Immature natural killer cell (primary cell): ENCODE measurements at regions not wholly inside any gene's neighbourhood (a gene's known extent, or its start where the extent isn't known, plus 50 kb on each side); places are given as distances from the start of the nearest gene placed in this dataset.

ENCODE experiments used
- DNase-seq, 3 donors: peaks; one replicate each; pipeline ENCODE4 v3.0.0; 2022; ENCODE audit warnings: mixed read lengths in 1 of 3
- H3K27ac Mint-ChIP-seq, 6 donors: one replicate each; pipeline ENCODE4 v1.8.0; 2020; ENCODE audit warnings: mixed read lengths in 6 of 6, mild to moderate bottlenecking in 5 of 6, inconsistent platforms in 4 of 6, moderate library complexity in 3 of 6
- H3K27me3 Mint-ChIP-seq, 3 donors: one replicate each; pipeline ENCODE4 v1.8.0; 2020 to 2021; ENCODE audit warnings: low read depth in 3 of 3, mild to moderate bottlenecking in 3 of 3, mixed read lengths in 3 of 3, moderate library complexity in 3 of 3, inconsistent platforms in 1 of 3
- H3K36me3 Mint-ChIP-seq, 3 donors: one replicate each; pipeline ENCODE4 v1.8.0; 2020; ENCODE audit warnings: mixed read lengths in 3 of 3, inconsistent platforms in 2 of 3, mild to moderate bottlenecking in 2 of 3
- H3K4me1 Mint-ChIP-seq, 2 donors: one replicate each; pipeline ENCODE4 v1.8.0; 2020; ENCODE audit warnings: inconsistent platforms in 2 of 2, mild to moderate bottlenecking in 2 of 2, mixed read lengths in 2 of 2, moderate library complexity in 1 of 2
- H3K4me3 Mint-ChIP-seq, 5 donors: one replicate each; pipeline ENCODE4 v1.8.0; 2020; ENCODE audit warnings: mild to moderate bottlenecking in 5 of 5, mixed read lengths in 5 of 5, inconsistent platforms in 3 of 5, moderate library complexity in 3 of 5
- H3K9me3 Mint-ChIP-seq, 6 donors: one replicate each; pipeline ENCODE4 v1.8.0; 2020; ENCODE audit warnings: mild to moderate bottlenecking in 6 of 6, mixed read lengths in 6 of 6, inconsistent platforms in 4 of 6, moderate library complexity in 3 of 6

DNA sequence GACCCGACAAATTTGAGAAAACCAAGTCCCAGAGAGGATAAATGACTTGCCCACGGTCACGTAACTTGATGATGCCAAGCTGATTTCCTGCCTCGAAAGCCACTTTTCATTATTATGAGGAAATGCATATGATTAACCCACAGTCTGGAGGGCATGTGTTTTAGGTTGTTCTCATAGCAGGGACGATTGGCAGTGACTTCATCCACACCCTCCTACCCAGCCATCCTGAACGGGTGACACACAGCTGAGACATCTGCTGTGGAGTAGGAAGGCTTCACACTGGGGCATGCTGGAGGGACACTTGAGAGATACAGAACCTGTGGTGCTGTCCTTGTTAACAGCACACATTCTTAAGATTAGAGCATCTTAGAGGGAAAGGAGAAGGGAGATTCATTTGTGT, 65.4 kb upstream of the WDFY2 start:
- Mint-ChIP-seq H3K27me3 (peaks cover 0 to 3% (median 3%) of the 10 kb centered on the region in 3 donors), H3K27ac (peak overlapping the region in 5 of 6 donors; percentile 3 to 82 (median 61)), H3K9me3 (no peaks in the 10 kb centered on the region), H3K36me3 (no peaks in the 10 kb centered on the region), H3K4me3 (no peak overlapping the region), H3K4me1 (peaks cover 13 to 35% of the 10 kb centered on the region in 2 donors)
- DNase-seq: peak; percentile 11 to 26 (median 19)

DNA sequence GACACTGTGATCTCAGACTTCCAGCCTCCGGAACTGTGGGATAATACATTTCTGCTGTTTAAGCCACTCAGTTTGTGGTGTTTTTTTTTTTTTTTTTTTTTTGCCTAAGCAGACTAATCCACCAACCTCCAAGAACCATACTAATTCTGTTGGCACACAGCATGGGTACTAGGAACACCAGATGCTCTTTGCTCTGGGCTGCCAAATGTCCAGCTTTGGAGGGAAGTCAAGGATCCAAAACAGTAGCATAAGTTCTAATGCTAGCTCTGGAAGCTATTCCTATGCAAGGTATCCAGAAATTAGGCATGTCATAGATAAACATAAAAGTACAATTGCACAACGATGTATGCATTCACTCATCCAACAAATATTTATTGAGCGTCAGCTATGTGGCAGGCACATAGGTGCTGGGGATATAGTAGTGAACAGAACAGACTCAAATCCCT, 64.5 kb upstream of the WDFY2 start:
- no peaks in the 10 kb centered on the region for H3K9me3 Mint-ChIP-seq
- H3K27me3 Mint-ChIP-seq: peaks cover 0 to 3% (median 3%) of the 10 kb centered on the region in 3 donors
- no peak overlapping the region for H3K4me3 Mint-ChIP-seq
- DNase-seq: no peak
- peak overlapping the region in 2 of 6 donors; percentile 1 to 78 for H3K27ac Mint-ChIP-seq
- H3K36me3 Mint-ChIP-seq: no peaks in the 10 kb centered on the region
- peaks cover 13 to 35% of the 10 kb centered on the region in 2 donors for H3K4me1 Mint-ChIP-seq

DNA sequence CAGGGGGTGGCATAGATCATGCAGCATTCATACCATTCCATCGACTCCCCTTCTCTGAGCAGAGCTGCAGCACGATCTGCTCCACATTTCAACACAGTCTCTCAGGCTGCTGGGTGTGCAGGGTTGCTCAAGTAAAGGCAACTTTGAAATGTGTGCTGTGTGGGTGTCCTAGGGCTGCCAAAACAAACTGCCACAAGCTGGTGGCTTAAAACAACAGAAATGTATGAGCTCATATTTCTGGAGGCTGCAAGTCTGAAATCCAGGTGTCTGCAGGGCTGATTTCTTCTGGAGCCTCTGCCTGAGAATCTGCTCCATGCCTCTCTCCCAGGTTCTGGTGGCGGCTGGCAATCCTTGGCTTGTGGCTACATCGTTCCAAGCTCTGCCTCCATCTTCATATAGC, 63.7 kb upstream of the WDFY2 start:
- no peaks in the 10 kb centered on the region for H3K36me3 Mint-ChIP-seq
- H3K4me1 Mint-ChIP-seq: peaks cover 13 to 35% of the 10 kb centered on the region in 2 donors
- DNase-seq: no peak
- H3K4me3 Mint-ChIP-seq: no peak overlapping the region
- H3K9me3 Mint-ChIP-seq: no peaks in the 10 kb centered on the region
- H3K27ac Mint-ChIP-seq: peak overlapping the region in 3 of 6 donors; percentile 1 to 83 (median 47)
- peaks cover 0 to 3% (median 3%) of the 10 kb centered on the region in 3 donors for H3K27me3 Mint-ChIP-seq

DNA sequence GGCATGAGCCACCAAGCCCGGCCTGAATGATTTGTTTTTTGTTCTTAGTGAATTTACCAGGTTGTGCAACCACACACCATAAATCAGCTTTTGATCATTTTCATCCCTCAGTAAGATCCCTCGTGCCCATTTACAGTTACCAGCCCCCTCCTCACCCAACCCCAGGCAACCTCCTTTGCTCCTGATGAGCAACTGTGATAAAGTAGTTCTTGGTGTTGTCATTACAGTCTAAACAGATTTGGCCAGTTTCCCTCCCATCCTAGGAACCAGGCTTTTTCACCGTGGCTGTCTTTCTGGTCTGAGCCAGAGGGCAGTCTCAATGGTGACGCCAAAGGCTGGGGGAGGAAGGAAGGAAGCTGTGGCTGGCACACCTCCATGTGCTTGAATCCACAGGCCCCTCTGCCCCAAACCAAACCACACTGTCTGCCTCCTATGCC, 61.2 kb upstream of the WDFY2 start:
- H3K4me1 Mint-ChIP-seq: peaks cover 13 to 34% of the 10 kb centered on the region in 2 donors

DNA sequence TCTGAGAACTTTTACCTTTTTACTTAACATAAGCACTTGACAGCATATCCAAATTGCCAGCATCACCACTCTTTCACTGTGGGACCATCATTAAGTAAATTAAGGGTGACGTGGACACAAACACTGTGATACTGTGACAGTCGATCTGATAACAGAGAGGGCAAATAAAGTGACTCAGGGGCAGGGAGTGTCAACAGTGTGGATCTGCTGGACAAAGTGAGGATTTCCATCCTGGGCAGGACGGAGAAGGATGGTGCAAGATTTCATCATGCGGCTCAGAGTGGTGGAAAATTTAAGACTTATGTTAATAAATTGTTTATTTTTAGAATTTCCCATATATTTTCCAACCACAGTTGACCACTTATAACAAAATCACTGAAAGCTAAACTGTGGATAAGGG, 60.0 kb upstream of the WDFY2 start:
- Mint-ChIP-seq H3K9me3 (no peaks in the 10 kb centered on the region), H3K36me3 (peaks cover 0 to 3% (median 0%) of the 10 kb centered on the region in 3 donors), H3K27ac (no peak overlapping the region), H3K4me3 (no peak overlapping the region), H3K27me3 (peaks cover 2 to 3% (median 3%) of the 10 kb centered on the region in 3 donors), H3K4me1 (peaks cover 6 to 22% of the 10 kb centered on the region in 2 donors)
- DNase-seq: no peak

More for the DNA sequence above, 61.2 kb upstream of the WDFY2 start:
- Mint-ChIP-seq H3K27ac (peak overlapping the region; percentile 81 to 97 (median 90)), H3K27me3 (peaks cover 2 to 3% (median 3%) of the 10 kb centered on the region in 3 donors), H3K4me3 (peak overlapping the region; percentile 66 to 81 (median 78)), H3K9me3 (no peaks in the 10 kb centered on the region), H3K36me3 (peaks cover 0 to 3% (median 0%) of the 10 kb centered on the region in 3 donors)
- DNase-seq: peak; percentile 75 to 79 (median 75)

DNA sequence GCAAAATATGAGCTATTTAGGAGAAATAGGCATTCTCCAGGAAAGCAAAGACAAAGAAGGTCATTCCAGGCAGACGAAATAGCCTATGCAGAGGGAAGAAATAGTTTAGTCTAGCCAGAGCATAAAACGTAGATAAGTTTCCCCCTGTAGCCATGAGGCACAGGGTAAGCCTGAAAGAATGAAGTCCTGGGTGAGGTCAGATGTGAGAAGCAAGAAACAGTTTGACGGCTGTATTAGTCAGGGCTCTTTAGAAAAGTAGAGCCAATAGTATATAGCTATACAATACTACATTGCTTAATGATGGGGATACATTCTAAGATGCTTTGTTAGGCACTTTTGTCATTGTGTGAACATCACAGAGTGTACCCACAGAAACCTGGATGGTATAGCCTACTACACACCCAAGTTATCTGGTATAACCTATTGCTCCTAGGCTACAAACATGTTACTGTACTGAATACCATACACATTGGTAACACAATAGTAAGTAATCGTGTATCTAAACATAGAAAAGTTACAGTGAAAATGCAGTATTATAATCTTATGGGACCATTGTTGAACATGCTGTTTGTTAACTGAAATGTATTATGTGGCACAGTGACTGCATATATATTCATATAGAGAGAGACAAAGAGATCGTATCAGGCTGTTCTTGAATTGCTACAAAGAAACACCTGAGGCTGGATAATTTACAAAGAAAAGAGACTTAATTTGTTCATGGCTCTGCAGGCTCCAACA, 59.3 kb upstream of the WDFY2 start:
- H3K36me3 Mint-ChIP-seq: peaks cover 0 to 3% (median 0%) of the 10 kb centered on the region in 3 donors
- peaks cover 2 to 3% (median 3%) of the 10 kb centered on the region in 3 donors for H3K27me3 Mint-ChIP-seq
- H3K4me1 Mint-ChIP-seq: peaks cover 8 to 20% of the 10 kb centered on the region in 2 donors
- DNase-seq: no peak
- H3K9me3 Mint-ChIP-seq: no peaks in the 10 kb centered on the region
- no peak overlapping the region for H3K27ac Mint-ChIP-seq
- H3K4me3 Mint-ChIP-seq: no peak overlapping the region

DNA sequence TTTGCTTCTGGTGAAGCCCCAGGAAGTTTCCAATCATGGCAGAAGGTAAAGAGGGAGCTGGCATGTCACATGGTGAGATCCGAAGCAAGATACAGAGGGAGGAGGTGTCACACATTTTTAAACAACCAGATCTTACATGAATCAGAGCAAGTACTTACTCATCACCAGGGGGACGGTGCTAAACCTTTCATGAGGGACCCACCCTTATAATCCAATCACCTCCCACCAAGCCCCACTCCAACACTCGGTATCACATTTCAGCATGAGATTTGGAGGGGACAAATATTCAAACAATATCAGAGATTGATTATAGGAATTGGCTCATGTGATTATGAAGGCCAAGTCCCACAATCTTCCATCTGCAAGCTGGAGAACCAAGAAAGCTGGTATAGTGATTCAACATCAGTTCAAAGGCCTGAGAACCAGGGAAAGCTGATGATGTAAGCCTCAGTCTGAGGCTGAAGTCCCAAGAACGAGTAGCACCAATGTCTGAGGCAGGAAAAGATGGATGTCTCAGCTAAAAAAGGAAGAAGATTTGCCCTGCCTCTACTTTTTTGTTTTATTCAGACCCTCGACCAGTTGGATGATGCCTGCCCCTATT, 58.6 kb upstream of the WDFY2 start:
- H3K27me3 Mint-ChIP-seq: peaks cover 2 to 3% (median 3%) of the 10 kb centered on the region in 3 donors
- peak in 1 of 3 donors; percentile 5 for DNase-seq

DNA sequence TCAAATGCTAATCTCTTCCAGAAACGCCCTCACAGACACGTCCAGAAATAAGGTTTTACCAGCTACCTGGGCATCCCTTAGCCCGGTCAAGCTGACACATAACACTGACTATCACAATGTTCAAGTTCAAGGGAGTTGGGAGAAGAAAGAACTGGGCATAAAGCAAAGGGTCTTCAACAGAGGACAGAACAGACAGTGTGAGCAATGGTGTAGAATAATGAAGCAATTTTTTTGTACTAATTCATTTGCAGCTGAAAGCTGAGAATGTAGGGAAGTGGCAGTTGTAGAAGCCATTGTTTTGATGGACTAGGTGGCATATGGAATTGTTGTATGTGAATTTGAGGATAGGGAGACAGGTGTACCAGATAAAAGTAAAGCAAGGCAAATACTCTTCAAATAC, 58.1 kb upstream of the WDFY2 start:
- H3K36me3 Mint-ChIP-seq: peaks cover 0 to 3% (median 0%) of the 10 kb centered on the region in 3 donors
- H3K4me3 Mint-ChIP-seq: no peak overlapping the region
- DNase-seq: no peak
- peaks cover 2 to 3% (median 3%) of the 10 kb centered on the region in 3 donors for H3K27me3 Mint-ChIP-seq
- peaks cover 20 to 22% of the 10 kb centered on the region in 2 donors for H3K4me1 Mint-ChIP-seq
- peaks cover 0 to 6% (median 0%) of the 10 kb centered on the region in 6 donors for H3K9me3 Mint-ChIP-seq
- H3K27ac Mint-ChIP-seq: no peak overlapping the region

More for the DNA sequence above, 58.6 kb upstream of the WDFY2 start:
- no peak overlapping the region for H3K4me3 Mint-ChIP-seq
- no peak overlapping the region for H3K27ac Mint-ChIP-seq
- H3K9me3 Mint-ChIP-seq: peaks cover 0 to 6% (median 0%) of the 10 kb centered on the region in 6 donors
- peaks cover 14 to 20% of the 10 kb centered on the region in 2 donors for H3K4me1 Mint-ChIP-seq
- H3K36me3 Mint-ChIP-seq: peaks cover 0 to 3% (median 0%) of the 10 kb centered on the region in 3 donors

DNA sequence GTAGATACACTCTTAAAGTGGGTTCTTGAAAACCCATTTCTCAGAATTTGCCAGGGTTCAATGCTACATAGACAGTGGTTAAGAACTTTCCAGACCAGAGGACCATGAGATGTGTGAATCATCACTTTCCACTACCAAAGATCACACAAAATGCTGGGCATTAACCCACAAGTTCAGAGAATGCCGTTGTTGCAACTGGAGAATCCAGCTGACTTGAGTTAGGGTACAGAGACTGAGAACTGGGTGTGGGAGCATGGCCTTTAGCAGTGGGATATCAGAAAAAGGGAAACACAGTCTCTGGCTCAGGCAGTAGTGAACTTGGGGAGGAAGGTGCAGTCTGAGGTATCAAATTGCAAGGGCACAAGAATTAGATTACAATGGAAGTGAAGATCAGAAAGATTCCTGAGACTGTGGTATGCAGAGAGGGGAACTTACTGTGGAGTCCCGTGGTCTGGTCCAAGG, 51.5 kb upstream of the WDFY2 start:
- Mint-ChIP-seq H3K4me3 (peak overlapping the region; percentile 15 to 82 (median 55)), H3K36me3 (peaks cover 0 to 4% (median 1%) of the 10 kb centered on the region in 3 donors), H3K27ac (peak overlapping the region; percentile 28 to 91 (median 84)), H3K27me3 (peaks cover 0 to 2% (median 2%) of the 10 kb centered on the region in 3 donors), H3K9me3 (peaks cover 0 to 6% (median 0%) of the 10 kb centered on the region in 6 donors), H3K4me1 (peaks cover 56 to 58% of the 10 kb centered on the region in 2 donors)
- no peak for DNase-seq

DNA sequence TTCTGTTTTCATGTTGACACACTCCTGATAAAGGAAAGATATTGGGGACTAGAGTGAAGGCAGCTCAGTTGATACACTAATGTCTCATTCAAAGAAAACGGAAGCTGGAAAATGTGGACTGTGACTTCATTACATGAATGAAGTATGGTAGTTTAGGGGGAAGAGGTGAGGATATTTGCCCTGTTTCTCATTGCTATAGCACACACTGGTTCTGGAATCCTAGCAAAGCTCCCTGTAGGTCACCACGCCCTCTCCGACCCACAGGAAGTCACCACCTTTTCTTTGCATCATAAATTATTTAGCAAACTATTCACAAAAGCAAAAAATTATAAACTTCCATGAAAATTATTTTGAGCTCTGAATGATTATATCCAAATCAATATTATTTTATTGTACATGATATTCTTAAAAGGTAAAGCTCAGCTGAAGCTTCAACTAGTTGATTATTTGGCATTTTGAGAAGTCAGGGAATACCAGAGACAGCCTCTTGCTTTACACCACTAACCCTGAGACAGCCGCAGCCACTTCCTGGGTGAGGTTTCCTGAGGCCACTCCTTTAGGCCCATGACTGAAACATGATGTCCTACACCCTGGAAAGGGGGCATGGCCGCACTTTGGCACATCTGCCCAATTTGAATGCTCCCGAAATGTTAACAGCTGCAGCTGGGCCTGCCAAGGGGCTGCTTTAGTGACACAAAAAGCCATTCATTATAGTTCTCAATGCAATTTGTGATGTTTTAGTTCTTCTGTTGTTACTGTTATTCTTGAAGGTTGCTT, 50.0 kb upstream of the WDFY2 start:
- peak; percentile 67 to 72 (median 67) for DNase-seq
- H3K4me3 Mint-ChIP-seq: peak overlapping the region; percentile 53 to 82 (median 78)
- H3K27me3 Mint-ChIP-seq: peaks cover 0 to 2% (median 0%) of the 10 kb centered on the region in 3 donors
- peaks cover 0 to 4% (median 0%) of the 10 kb centered on the region in 3 donors for H3K36me3 Mint-ChIP-seq
- H3K27ac Mint-ChIP-seq: peak overlapping the region; percentile 83 to 93 (median 89)
- H3K4me1 Mint-ChIP-seq: peaks cover 56 to 57% of the 10 kb centered on the region in 2 donors
- H3K9me3 Mint-ChIP-seq: peaks cover 0 to 6% (median 0%) of the 10 kb centered on the region in 6 donors
